H1 (cell line): ENCODE measurements at regions not wholly inside any gene's neighbourhood (a gene's known extent, or its start where the extent isn't known, plus 50 kb on each side); places are given as distances from the start of the nearest gene placed in this dataset.

Experiments
- CTCF ChIP-seq, 3 experiments: IDR thresholded peaks; 1 replicate in 2 of 3; 2 replicates in 1 of 3; pipeline versions ENCODE4 v1.5.1 to v1.6.1; 2011; ENCODE audit warnings: low read length in 3 of 3, mild to moderate bottlenecking in 3 of 3, inconsistent platforms in 2 of 3, low read depth in 1 of 3, moderate library complexity in 1 of 3; ENCODE audit not compliant: insufficient read depth in 1 of 3; ENCODE audit errors: control extremely low read depth in 1 of 3
- GABPA ChIP-seq: IDR thresholded peaks from 2 replicates; pipeline ENCODE4 v1.6.1; 2011; ENCODE audit warnings: mild to moderate bottlenecking, low read length, moderate library complexity, borderline replicate concordance; ENCODE audit not compliant: insufficient read depth
- JUND ChIP-seq: IDR thresholded peaks from 2 replicates; pipeline ENCODE4 v1.6.1; 2011; ENCODE audit warnings: mild to moderate bottlenecking, improper control_type of control experiment, low read length
- MAX ChIP-seq: IDR thresholded peaks from 2 replicates; pipeline ENCODE4 v1.6.1; 2012; ENCODE audit warnings: inconsistent platforms
- POLR2A ChIP-seq, 2 experiments: IDR thresholded peaks; 1 replicate in 1 of 2; 2 replicates in 1 of 2; pipeline ENCODE4 v1.6.1; 2011; ENCODE audit warnings: low read depth in 2 of 2, low read length in 2 of 2, mild to moderate bottlenecking in 2 of 2; ENCODE audit errors: control extremely low read depth in 1 of 2
- RFX5 ChIP-seq: IDR thresholded peaks from 2 replicates; pipeline ENCODE4 v1.6.1; 2011; ENCODE audit warnings: low read depth, low read length, improper control_type of control experiment, borderline replicate concordance
- SP1 ChIP-seq: IDR thresholded peaks from 2 replicates; pipeline ENCODE4 v1.6.1; 2011; ENCODE audit warnings: low read depth, low read length
- USF2 ChIP-seq: IDR thresholded peaks from 2 replicates; pipeline ENCODE4 v1.6.1; 2011; ENCODE audit warnings: low read length, improper control_type of control experiment

GRCh38 chr3:66115858-66116654 is 77.3 kb upstream of the MAGI1 start:
- TF ChIP-seq CTCF (IDR thresholded peaks at IDR 0.05; ENCODE audit: control extremely low read depth in 1 of 3, insufficient read depth in 1 of 3, low read depth in 1 of 3, low read length in 3 of 3) (no peak), JUND (peak; percentile 77; the same call in 1 of the 2 replicates), SP1 (no peak), GABPA (no peak), USF2 (no peak), MAX (peak; percentile 94), RFX5 (no peak), POLR2A (IDR thresholded peaks at IDR 0.05; ENCODE audit: control extremely low read depth in 1 of 2, low read depth in 2 of 2, low read length in 2 of 2) (no peak)
